ENCODE measurements at regions not wholly inside any gene's neighbourhood (a gene's known extent, or its start where the extent isn't known, plus 50 kb on each side); places are given as distances from the start of the nearest gene placed in this dataset.
"Not testable (repeated sequence)": the region's sequence is repeated elsewhere in the genome, so short reads cannot be mapped to it uniquely, and the experiment has no call there.

- DNase-seq (ENCODE audit: low spot score) = no peak
Measured at GRCh38 chr1:219433496-219434131, 179.3 kb downstream of the ZC3H11B start.

GRCh38 chr1:219433001-219433400, 179.9 kb downstream of the ZC3H11B start:
- DNase-seq (ENCODE audit: low spot score) = no peak

GRCh38 chr1:219432191-219432606, 180.7 kb downstream of the ZC3H11B start:
- DNase-seq (ENCODE audit: low spot score) = no peak

- no peak for DNase-seq (ENCODE audit: low spot score)
Measured at GRCh38 chr1:219430419-219430818, 182.5 kb downstream of the ZC3H11B start.

GRCh38 chr1:219428651-219429050, 184.3 kb downstream of the ZC3H11B start:
- no peak for DNase-seq (ENCODE audit: low spot score)

GRCh38 chr1:219427989-219428388, 184.9 kb downstream of the ZC3H11B start:
- DNase-seq (ENCODE audit: low spot score) = no peak

- DNase-seq (ENCODE audit: low spot score) = no peak
Measured at GRCh38 chr1:219427403-219427802, 185.5 kb downstream of the ZC3H11B start.

GRCh38 chr1:219422811-219423598, 189.9 kb downstream of the ZC3H11B start:
- no peak for DNase-seq (ENCODE audit: low spot score)

- no peak for DNase-seq (ENCODE audit: low spot score)
Measured at GRCh38 chr1:219420913-219421312, 192.0 kb downstream of the ZC3H11B start.

- no peak for DNase-seq (ENCODE audit: low spot score)
Measured at GRCh38 chr1:219419860-219420259, 193.0 kb downstream of the ZC3H11B start.

- no peak for DNase-seq (ENCODE audit: low spot score)
Measured at GRCh38 chr1:219419065-219419464, 193.8 kb downstream of the ZC3H11B start.

- DNase-seq (ENCODE audit: low spot score) = no peak
Measured at GRCh38 chr1:219417610-219418009, 195.3 kb downstream of the ZC3H11B start.

- DNase-seq (ENCODE audit: low spot score) = no peak
Measured at GRCh38 chr1:219416598-219417238, 196.2 kb downstream of the ZC3H11B start.

- DNase-seq (ENCODE audit: low spot score) = no peak
Measured at GRCh38 chr1:219415915-219416314, 197.0 kb downstream of the ZC3H11B start.

- no peak for DNase-seq (ENCODE audit: low spot score)
Measured at GRCh38 chr1:219415433-219415832, 197.5 kb downstream of the ZC3H11B start.

- no peak for DNase-seq (ENCODE audit: low spot score)
Measured at GRCh38 chr1:219414250-219414649, 198.7 kb downstream of the ZC3H11B start.

- DNase-seq (ENCODE audit: low spot score) = no peak
Measured at GRCh38 chr1:219413536-219413935, 199.4 kb downstream of the ZC3H11B start.

- no peak for DNase-seq (ENCODE audit: low spot score)
Measured at GRCh38 chr1:219412772-219413171, 200.1 kb downstream of the ZC3H11B start.

GRCh38 chr1:219410721-219411120, 202.2 kb downstream of the ZC3H11B start:
- not testable (repeated sequence) for DNase-seq (ENCODE audit: low spot score)

GRCh38 chr1:219405531-219406331, 207.2 kb downstream of the ZC3H11B start:
- DNase-seq (ENCODE audit: low spot score) = no peak

GRCh38 chr1:219404629-219405028, 208.3 kb downstream of the ZC3H11B start:
- no peak for DNase-seq (ENCODE audit: low spot score)

- DNase-seq (ENCODE audit: low spot score) = no peak
Measured at GRCh38 chr1:219402925-219403324, 210.0 kb downstream of the ZC3H11B start.

All from left forelimb (tissue), 1 donor.